HG03039 (cell line): ENCODE measurements at regions not wholly inside any gene's neighbourhood (a gene's known extent, or its start where the extent isn't known, plus 50 kb on each side); places are given as distances from the start of the nearest gene placed in this dataset.

Source experiments
- ATAC-seq: cut with Tn5 transposase; IDR thresholded peaks from one replicate; pipeline ENCODE4 v1.9.1; 2021; ENCODE audit warnings: mild to moderate bottlenecking, moderate library complexity; ENCODE audit not compliant: unreplicated experiment

DNA sequence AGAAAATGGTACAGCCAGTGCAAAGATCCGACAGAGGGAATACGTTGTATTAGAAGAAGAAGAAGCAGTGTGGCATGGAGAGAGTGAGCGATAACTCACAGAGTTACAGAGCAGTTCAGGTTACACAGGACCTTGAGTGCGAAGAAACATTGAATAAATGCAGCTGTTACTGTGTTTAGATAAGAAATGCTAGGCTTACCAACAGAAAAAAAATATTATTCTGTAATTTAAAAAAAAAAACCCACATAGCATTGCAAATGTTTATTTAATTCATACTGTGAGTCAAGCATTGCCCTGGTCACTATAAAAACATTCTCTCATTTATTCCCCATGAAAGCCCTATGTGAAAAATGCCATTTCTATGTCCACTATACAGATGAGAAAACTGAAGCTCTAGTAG, 373.4 kb upstream of the EPHA7 start:
- no peak for ATAC-seq

DNA sequence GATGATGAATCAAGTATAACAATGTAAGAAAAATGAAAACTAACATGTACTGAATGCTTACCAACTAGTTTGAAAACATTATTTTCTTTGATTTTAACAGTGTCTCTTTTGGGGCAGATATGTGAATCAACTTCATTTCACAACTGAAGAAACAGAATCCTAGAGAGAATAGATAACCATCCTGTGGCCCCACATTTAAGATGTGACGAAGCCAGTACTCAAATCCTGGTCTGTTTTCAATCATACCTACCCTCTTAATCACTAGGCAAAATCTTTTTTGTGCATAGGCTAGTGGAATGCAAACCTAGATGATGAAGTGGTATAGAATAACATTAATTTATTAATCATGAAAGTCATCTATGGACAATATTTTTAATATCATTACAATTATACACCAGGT, 371.6 kb upstream of the EPHA7 start:
- no peak for ATAC-seq

DNA sequence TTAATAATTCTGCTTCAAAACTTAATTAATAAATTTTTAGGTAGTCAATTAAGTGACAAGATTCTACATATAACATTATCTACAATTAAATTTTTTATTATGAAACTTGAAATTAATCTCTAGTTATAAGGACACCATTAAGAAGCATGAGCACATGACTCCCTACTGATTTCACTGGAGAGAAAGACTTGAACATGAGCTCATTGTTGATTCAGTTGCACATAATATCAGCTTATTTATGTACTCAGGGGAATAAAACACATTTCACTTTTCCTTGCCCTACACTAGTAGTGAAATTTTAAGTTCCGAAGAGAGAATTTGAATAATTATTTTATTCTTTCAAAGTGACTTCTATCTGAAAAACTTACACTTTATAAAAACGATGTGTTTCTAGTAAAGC, 370.2 kb upstream of the EPHA7 start:
- no peak for ATAC-seq

DNA sequence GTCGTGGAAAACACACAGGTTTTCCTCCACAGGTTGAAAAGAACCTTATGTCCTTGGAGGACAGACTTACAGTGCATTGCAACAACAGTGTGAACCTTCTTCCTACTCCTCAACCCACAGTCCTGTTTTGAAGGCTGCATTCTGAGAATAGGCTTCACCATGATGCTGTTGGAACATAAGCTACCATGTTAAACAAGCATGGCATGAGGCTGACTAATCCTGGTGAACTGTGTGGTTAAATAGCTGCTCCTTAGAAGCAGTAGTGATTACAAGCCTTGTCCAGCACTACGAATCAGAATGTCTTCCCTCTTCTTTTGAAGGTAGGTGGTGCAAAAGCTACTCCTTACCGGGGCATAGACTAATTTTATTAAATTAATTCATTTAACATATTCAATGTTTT, 368.5 kb upstream of the EPHA7 start:
- ATAC-seq, result no peak

DNA sequence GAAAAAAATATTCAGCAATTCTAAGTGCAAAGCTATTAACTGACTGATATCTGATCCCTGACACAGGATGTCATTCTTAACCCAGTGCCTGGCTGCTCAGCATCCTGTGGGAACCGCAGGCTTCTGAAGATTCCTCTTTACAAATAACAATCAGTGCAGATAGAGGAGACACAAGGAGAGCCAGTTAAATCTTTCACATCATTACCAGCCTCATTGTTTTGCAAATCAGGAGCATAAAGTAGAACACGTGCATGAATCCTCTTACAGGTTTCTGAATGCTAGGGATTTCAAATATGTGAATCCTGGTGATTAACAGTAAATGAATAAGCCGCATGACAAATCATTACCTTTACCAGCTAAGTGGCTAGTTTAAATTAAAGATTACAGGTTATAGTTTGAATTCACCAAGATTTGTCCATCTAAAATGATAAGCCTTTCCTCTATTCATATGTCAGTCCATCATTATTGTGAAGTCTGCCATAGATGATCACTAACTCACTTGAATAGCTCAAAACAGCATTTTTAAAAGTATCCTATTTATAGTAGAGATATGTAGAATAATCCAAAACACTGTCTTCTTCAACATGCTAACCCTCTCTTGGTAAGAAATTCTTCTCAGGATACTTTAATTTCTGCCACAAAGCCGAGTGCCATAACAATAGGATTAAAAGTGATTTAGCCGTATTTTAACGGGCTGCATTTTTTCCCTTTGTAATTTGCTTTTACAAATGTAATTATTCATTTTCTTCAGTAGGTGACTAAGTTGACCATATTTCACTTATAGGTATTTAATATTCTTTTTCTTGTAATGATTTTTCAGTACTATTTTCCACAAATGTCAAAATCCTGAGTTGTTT, 367.3 kb upstream of the EPHA7 start:
- ATAC-seq, result no peak

DNA sequence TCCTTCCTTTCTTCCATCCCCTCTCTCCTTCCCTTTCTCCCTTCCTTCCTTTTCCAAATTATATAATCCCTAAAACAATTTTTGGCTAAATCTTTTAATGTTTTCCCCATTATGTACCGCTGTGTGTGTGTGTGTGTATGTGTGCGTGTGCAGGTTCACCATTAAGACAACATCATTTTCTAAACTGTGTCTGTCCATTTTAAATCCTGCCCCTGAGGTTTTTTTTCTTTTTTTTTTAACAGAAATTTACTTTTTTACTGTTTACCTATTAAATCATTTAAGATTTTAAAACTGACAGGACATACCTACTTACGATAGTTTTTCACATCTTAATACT, 366.3 kb upstream of the EPHA7 start:
- ATAC-seq, result no peak

DNA sequence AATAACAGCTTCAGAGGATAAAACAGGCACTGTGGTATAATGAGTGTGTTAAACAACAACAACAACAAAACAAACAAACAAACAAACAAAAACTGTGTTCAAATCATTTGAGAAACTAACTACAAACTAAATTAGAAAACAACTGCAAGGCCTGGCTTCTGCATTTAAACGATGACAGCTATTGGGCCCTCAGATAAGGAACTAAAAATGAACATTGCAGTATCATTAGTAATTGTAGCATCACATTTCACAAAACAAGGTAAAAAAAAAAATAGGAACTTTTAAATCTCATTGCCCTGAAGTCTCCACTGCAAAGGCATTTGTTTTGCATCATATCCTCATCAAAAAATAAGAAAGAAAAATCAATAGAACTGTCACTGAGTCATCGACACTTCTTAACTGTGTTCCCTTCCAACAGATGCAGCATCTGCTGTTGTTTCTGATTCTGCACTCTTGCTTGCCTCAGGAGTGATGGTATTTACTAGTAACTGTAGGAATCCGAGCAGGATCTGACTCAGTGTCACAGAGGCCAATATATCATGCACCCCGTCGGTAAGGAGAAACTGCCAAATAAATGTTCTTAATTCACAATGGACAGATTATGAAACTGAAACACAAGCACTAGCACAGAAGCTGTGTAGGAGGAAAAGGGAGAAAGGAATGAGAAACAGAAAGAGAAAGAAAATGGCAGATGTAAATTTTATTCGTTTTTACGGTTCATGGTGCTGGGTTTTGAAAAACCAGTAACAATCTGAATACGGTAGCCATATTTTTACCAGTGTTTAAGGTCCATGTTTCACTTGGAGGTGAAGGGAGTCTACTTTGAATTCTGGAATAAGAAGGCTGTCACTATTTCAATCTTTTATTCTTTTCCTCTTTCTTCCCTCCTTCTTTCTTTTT, 365.7 kb upstream of the EPHA7 start:
- ATAC-seq, result no peak

DNA sequence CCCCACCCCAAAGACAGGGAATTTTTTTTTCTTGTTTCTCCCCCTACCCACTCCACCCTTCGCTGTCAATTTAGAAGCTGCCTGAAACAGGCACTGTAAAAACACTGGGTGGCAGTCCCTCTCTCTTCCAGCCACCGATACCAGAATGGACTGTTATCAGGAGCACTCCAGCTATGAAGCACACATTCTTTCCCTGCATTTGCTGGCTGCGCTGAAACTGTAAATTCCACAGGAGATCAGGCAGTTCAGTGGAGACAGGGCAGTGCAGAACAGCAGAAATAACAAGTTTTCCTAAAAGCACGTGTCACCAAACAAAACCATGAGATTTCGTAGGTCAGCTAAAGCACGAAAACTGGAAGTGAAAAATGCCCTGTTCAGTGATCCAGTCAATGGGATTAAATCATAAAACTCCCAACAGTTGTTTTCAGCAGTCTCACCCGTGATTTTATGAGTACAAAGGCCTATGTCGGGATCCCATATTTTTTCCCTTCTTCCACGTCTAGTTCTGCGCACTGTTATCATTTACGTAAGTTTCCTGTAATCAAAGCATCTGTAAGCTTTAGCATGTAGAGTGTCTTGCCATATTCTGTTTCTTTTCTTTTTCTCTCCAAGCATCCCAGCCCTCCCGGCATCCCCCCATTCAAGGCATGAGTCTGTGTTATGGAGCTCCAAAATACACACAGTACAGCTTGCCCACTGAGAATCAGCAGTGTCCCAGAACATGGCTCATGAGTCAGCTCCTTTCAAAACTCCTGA, 359.9 kb upstream of the EPHA7 start:
- ATAC-seq, result no peak

DNA sequence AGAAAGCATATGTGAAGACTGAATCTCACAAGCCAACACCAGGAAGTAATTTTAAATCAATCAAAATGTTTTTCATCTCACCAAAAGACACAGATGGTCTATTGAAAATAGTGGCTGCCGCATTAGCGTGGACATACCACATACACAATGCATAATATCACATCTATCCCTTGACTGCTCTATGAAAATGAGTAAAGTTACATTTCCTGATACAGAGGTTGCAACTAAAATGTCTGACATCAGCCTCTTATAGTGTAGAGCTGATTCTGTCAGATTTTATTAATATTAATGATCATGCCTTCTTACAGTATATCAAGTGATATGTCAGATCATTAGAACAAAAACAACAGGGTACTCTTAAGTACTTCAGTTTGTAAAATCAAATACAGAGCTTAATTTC, 339.8 kb upstream of the EPHA7 start:
- ATAC-seq, result no peak

DNA sequence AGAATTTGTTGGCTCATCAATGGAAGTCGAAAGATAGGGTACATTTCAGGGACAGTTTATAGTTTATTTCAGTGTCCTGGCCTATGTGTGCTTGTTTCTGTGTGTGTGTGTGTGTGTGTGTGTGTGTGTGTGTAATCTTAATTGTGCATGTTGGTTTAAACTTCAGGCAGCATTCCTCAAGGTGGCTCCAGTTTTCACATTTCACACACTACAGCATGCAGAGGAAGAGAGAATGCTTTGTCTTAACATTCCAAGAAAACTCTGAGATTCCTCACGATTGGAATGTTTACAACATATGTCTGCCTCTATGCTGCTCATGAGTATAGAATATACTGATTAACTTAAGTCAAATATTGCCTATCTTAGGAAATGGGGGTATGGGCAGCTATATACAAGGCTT, 332.6 kb upstream of the EPHA7 start:
- no peak for ATAC-seq

DNA sequence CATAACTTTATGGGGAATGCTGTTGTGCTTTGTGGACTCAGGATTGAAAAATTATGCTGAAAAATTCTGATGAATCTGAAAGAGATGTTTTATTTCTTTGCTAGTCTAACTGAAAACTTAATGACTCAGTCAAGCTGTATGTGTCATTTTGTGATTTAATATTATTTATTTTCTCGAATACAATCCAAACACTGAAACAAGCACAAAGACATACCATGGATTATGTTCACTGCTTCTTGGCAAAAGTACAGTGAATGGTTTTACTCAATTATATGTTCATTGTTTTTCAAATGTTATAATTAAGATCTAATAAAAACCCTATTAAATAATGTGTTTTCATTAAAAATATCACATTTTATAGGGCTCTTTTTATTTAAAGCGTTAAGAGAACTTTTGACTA, 330.6 kb upstream of the EPHA7 start:
- no peak for ATAC-seq

DNA sequence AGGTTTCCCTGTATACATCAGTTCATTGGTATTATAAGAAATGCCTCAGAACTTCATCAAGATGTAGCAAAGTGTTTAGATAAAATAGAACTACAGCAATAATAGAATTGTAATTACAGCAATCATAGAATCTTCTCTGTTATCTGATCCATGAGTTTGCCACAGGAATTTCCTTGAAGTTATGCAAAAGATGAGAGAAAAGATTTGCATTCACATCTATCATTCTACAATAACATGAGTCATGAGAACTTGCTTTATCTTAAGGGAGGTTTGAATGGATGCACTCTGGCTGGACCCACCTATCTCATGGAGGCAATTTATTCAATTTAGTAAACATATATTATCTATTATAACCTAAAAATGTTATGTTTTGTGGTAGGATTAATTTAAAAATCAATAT, 329.8 kb upstream of the EPHA7 start:
- no peak for ATAC-seq

DNA sequence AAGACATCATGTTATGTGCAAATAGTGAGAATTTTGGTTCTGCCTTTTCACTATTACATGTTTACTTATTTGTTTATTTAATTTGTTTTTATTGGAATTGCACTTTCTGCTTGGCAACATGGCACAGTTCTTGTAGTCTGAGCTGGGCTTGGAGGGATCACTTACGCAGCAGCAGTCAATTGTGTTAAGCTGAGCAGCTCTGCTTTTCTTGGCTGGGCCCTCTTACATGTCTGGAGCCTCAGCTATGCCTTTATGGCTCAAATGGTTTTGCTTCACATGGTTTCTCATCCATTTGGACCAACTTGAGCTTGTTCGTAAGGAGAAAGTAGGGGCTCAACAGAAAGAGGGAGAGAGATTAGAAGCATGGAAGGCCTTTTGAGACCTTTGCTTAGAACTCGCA, 327.5 kb upstream of the EPHA7 start:
- no peak for ATAC-seq

DNA sequence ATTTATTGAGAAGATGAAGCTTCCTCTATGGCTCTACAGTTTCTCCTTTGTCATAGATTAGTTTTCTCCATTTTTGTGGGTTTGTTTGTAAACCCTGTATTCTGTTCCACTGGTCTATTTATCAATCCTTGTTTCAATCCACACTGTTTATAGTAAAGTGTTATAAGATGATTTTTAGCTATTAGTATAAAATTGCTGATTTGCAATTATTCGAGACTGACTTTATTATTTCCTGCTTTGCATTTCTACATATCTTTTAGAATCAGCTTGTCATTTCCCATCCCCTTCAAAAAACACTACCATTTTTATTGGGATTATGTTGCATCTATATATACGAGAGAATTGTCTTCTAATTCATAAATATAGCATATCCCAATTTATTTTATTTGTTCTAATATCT, 325.9 kb upstream of the EPHA7 start:
- no peak for ATAC-seq

DNA sequence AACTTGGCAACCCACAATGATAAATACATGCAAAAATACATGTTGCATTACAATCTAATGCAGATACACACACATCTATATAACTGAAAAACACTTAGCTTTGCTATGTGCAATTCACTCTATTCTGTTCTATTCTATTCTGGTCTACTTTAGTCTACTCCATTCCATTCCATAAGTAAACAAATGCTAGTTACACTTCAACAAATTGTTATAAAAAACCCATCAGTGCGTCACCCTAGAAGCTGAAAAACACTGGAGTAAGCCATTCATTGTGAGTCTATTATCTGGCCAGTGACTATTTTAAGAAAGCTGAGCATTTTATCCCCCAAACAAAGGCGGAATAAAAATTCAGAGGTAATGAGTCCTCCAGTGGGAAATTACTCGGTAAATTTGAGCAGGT, 315.7 kb upstream of the EPHA7 start:
- ATAC-seq, result no peak

DNA sequence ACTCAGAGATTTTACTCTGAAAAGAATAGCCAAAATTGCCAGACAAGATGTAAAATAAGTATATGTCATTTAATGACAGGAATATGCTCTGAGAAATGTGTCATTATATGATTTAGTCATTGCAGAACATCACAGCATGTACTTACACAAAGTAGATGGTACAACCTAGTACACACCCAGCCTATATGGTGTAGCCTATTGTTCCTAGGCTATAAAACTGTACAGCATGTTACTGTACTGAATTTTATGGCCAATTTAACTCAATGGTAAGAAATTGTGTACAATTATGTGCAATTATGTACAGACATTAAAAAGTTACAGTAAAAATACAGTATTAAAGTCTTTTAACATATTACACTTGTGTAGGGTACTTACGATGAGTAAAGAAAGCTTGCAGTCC, 311.9 kb upstream of the EPHA7 start:
- ATAC-seq, result no peak

DNA sequence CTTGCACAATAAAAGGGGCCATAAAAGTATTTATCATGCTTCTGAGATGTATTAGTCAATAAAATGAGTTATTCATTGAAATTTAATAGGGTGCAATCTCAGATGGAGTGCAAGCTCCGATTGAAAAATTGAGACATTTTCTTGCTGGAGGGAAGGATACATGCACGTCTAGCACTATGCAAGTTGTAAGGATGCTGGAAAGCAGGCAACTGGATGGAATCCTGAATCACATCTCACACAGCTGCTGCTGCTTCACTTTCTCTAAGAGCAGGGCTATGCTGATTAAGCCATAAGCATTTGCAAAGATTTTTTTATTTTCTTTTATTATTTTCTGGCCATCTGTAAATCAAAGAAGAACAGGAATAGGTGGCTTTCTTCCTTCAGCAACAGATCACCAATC, 308.8 kb upstream of the EPHA7 start:
- no peak for ATAC-seq

DNA sequence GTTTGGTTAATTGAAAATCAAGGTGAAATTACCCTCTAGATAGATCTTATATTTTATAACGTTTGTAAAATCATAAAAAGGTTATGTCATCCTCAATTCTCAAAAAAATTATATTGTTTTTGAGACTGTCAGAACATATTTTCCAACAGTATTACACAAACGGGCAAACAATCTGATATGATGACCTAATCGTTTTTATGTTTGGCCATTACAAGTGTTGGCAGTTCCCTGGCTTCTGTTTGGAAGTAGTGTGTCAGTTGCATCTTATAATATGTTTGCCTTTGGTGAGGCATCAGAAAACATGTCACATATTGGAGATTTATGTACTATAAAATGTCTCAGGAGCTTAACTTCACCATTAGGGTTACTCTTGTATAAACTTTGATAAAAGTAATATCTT, 308.1 kb upstream of the EPHA7 start:
- ATAC-seq, result no peak

DNA sequence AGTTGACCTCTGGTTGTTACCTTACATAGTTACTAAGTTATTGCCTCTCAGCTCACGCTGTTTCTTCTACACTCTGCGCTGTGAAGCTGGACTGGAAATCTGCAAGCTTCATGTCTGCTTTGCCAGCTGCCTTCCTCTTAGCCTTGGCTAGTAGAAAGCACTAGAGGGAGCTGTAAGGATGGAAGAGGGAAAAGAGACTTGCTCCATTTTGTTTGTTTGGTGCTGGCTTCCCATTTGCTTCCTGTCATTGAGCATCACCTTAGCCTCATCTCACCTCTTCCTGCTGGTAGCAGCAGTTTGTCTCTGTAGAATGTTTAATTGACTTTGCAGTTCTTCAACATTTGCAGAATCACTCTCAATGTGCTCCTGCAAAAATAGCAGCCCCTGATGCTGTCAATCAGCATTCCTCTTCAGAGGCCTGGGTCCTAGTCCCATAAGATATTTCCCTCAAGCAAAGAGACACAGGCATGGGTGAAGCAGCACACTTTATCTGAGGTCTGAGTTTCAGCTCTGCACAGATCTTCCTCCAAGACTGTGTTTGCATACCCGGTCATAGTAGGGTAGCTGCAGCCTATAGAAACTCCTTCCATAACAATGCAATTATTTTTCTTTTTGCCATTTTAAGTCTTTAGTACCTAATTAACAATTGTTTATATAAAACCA, 302.2 kb upstream of the EPHA7 start:
- ATAC-seq, result no peak

DNA sequence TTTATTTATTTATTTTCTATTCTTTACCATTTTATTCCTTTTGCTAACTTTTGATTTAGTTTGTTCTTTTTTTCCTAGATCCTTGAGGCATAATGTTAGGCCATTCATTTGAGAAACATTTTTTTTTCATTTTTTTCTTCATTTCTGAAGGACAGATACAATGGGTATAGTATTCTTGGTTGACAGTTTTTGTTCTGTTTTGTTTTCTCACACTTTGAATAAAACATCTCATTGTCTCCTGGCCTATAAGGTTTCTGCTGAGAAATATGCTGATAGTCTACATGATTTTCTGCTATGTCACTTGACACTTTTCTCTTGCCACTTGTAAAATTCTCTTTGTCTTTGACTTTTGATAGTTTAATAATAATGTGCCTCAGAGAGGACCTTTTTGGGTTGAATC, 294.6 kb upstream of the EPHA7 start:
- ATAC-seq, result no peak

DNA sequence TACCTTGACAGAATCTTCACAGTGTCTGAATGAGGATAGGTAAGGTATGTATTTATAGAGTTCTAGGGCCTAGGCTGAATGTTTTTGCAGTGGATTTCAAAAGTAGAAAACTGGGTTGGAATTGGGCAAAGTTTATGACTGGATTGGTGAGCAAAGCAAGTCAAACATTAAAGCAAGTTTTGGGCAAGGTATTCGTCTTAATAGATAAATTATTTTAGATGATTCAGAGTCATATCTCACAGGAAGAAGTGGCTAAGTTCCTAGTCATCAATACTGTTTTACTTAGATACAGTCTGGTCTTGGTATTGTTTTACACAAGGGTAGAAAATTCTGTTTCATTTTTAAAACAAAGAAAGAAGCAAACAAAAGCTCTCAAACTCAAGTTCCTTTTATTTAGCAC, 284.1 kb upstream of the EPHA7 start:
- no peak for ATAC-seq
